Tibial artery (tissue), 4 donors: ENCODE measurements at regions not wholly inside any gene's neighbourhood (a gene's known extent, or its start where the extent isn't known, plus 50 kb on each side); places are given as distances from the start of the nearest gene placed in this dataset.

ENCODE experiments used
- DNase-seq, 2 donors: peaks; one replicate each; pipeline ENCODE4 v3.0.0-alpha.2; 2019
- H3K27ac ChIP-seq, 2 donors: fragments of 200-600 bp; sonication (generic) in 1 of 2; 1 replicate in 1 of 2; 2 replicates in 1 of 2; pipeline ENCODE4 v1.5.1; 2018 to 2019; ENCODE audit warnings: mild to moderate bottlenecking in 1 of 2
- H3K27me3 ChIP-seq, 2 donors: fragments of 200-600 bp; sonication (generic) in 1 of 2; one replicate each; pipeline versions ENCODE4 v1.5.1 to v1.6.0; 2016 to 2019
- H3K36me3 ChIP-seq, 3 donors: fragments of 200-600 bp; sonication (generic) in 2 of 3; one replicate each; pipeline ENCODE4 v1.5.1; 2016 to 2019; ENCODE audit warnings: mild to moderate bottlenecking in 2 of 3
- H3K4me1 ChIP-seq, 4 donors: fragments of 200-600 bp; sonication (generic) in 2 of 4; 1 replicate in 3 of 4; 2 replicates in 1 of 4; pipeline ENCODE4 v1.5.1; 2016 to 2019
- H3K4me3 ChIP-seq, 2 donors: fragments of 200-600 bp; sonication (generic) in 1 of 2; 1 replicate in 1 of 2; 2 replicates in 1 of 2; pipeline ENCODE4 v1.5.1; 2018 to 2019; ENCODE audit warnings: mild to moderate bottlenecking in 2 of 2
- H3K9me3 ChIP-seq, 3 donors: fragments of 200-600 bp; sonication (generic) in 1 of 3; one replicate each; pipeline ENCODE4 v1.5.1; 2016 to 2019
- intact Hi-C: fragments of 100-400 bp; cut with DNase I; formaldehyde crosslinking; loops from one replicate; pipeline ENCODE4 v1.15.0; 2023; ENCODE audit warnings: low total_unique reads
- TF ChIP-seq, protein P1 (sequence below), 2 experiments: fragments of 200-600 bp in 1 of 2; fragments of 450-650 bp in 1 of 2; IDR thresholded peaks; one replicate each; pipeline ENCODE4 v1.5.1; 2017 to 2019; ENCODE audit warnings: antibody characterized with exemption in 2 of 2, mild to moderate bottlenecking in 1 of 2, moderate library complexity in 1 of 2

- H3K27me3 ChIP-seq = no peaks in the 10 kb centered on the region
- no peak overlapping the region for H3K27ac ChIP-seq
- H3K4me1 ChIP-seq = no peaks in the 10 kb centered on the region
- H3K36me3 ChIP-seq = no peaks in the 10 kb centered on the region
- no peak for DNase-seq
- intact Hi-C loops = no loop called here
- TF ChIP-seq, protein P1, sequence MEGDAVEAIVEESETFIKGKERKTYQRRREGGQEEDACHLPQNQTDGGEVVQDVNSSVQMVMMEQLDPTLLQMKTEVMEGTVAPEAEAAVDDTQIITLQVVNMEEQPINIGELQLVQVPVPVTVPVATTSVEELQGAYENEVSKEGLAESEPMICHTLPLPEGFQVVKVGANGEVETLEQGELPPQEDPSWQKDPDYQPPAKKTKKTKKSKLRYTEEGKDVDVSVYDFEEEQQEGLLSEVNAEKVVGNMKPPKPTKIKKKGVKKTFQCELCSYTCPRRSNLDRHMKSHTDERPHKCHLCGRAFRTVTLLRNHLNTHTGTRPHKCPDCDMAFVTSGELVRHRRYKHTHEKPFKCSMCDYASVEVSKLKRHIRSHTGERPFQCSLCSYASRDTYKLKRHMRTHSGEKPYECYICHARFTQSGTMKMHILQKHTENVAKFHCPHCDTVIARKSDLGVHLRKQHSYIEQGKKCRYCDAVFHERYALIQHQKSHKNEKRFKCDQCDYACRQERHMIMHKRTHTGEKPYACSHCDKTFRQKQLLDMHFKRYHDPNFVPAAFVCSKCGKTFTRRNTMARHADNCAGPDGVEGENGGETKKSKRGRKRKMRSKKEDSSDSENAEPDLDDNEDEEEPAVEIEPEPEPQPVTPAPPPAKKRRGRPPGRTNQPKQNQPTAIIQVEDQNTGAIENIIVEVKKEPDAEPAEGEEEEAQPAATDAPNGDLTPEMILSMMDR (IDR thresholded peaks at IDR 0.05) = no peak
- H3K4me3 ChIP-seq = no peak overlapping the region
- no peaks in the 10 kb centered on the region for H3K9me3 ChIP-seq
Observed at GRCh38 chr15:93608643-93609148, 519.7 kb upstream of the RGMA start.

GRCh38 chr15:93603550-93603949 is 514.5 kb upstream of the RGMA start:
- TF ChIP-seq, protein P1 (IDR thresholded peaks at IDR 0.05) = no peak
- DNase-seq = no peak
- Histone ChIP-seq H3K4me3 (no peak overlapping the region), H3K27me3 (no peaks in the 10 kb centered on the region), H3K9me3 (no peaks in the 10 kb centered on the region), H3K4me1 (no peaks in the 10 kb centered on the region), H3K36me3 (no peaks in the 10 kb centered on the region), H3K27ac (no peak overlapping the region)
- intact Hi-C loops = no loop called here

GRCh38 chr15:93587059-93587521 is 498.1 kb upstream of the RGMA start:
- no peaks in the 10 kb centered on the region for H3K36me3 ChIP-seq
- no peaks in the 10 kb centered on the region for H3K4me1 ChIP-seq
- H3K4me3 ChIP-seq = no peak overlapping the region
- H3K27ac ChIP-seq = no peak overlapping the region
- H3K27me3 ChIP-seq = no peaks in the 10 kb centered on the region
- TF ChIP-seq, protein P1 (IDR thresholded peaks at IDR 0.05) = no peak
- intact Hi-C loops = no loop called here
- H3K9me3 ChIP-seq = no peaks in the 10 kb centered on the region
- no peak for DNase-seq

DNA sequence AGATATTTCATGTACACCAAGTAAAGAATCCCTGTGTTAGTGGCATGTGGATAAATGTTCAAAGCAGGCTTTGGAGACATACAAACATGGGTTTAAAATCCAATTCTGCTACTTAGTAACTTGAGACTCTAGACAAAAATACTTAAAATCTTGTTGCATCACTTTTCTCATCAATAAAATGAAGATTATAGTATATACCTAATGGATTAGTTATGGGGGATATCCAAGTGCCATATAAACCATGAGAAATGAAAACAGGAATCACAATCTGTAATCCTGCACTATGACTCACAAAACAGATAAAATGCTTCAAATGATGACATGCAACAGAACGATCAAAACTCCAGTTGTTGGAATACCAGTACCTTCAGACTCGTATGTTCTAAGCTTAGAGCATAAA is 496.0 kb upstream of the RGMA start:
- intact Hi-C loops = no loop called here
- H3K9me3 ChIP-seq = peaks cover 0 to 3% (median 0%) of the 10 kb centered on the region in 3 donors
- DNase-seq = no peak
- no peaks in the 10 kb centered on the region for H3K36me3 ChIP-seq
- H3K27ac ChIP-seq = no peak overlapping the region
- TF ChIP-seq, protein P1 (IDR thresholded peaks at IDR 0.05) = no peak
- no peaks in the 10 kb centered on the region for H3K4me1 ChIP-seq
- no peak overlapping the region for H3K4me3 ChIP-seq
- no peaks in the 10 kb centered on the region for H3K27me3 ChIP-seq

DNA sequence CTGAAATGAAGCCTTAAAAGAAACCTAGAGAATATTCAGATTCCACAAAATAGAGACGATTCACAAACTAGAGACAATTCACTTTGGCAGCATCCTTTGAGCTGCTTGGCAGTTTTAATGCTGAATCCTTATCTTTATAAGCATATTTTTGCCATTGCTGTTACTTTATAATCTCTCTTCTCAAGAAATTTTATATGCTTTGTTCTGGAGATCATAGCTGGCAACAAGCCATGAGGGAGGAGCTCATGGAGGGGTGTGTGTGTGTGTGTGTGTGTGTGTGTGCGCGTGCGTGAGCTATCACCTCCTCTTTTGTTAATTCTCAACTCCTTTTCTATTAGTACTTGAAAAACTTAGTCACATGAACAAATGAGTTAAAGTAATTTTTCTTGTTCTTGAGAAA is 495.0 kb upstream of the RGMA start:
- H3K27me3 ChIP-seq = no peaks in the 10 kb centered on the region
- TF ChIP-seq, protein P1 (IDR thresholded peaks at IDR 0.05) = no peak
- H3K27ac ChIP-seq = no peak overlapping the region
- no peak for DNase-seq
- H3K36me3 ChIP-seq = no peaks in the 10 kb centered on the region
- H3K4me1 ChIP-seq = no peaks in the 10 kb centered on the region
- intact Hi-C loops = no loop called here
- peaks cover 0 to 4% (median 0%) of the 10 kb centered on the region in 3 donors for H3K9me3 ChIP-seq
- no peak overlapping the region for H3K4me3 ChIP-seq

GRCh38 chr15:93583552-93583951 is 494.5 kb upstream of the RGMA start:
- TF ChIP-seq, protein P1 (IDR thresholded peaks at IDR 0.05) = no peak
- intact Hi-C loops = no loop called here
- peaks cover 0 to 4% (median 0%) of the 10 kb centered on the region in 3 donors for H3K9me3 ChIP-seq
- H3K36me3 ChIP-seq = no peaks in the 10 kb centered on the region
- DNase-seq = no peak
- no peak overlapping the region for H3K27ac ChIP-seq
- no peaks in the 10 kb centered on the region for H3K27me3 ChIP-seq
- H3K4me3 ChIP-seq = no peak overlapping the region
- no peaks in the 10 kb centered on the region for H3K4me1 ChIP-seq
